ENCODE measurements at regions not wholly inside any gene's neighbourhood (a gene's known extent, or its start where the extent isn't known, plus 50 kb on each side); places are given as distances from the start of the nearest gene placed in this dataset.

DNA sequence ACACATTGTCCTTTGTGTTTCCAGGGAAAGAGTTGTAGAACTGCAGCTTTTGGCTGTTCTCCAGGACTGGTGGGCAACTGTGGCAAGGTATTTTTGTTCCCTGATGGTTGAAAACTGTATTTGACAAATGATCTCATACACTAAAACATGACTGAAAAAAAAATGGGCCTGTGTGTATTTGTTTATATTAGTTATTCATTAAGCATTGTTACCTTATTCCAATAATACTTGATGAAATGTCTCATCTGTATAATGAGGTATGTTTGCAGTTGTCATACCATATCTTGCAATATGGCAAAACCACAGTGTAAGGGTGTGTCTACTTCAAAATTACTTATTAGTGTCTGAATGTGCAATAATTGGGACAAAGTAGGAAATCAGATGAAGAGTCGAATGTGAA, 479.4 kb upstream of the NOVA1 start:
- Histone ChIP-seq H3K4me2 (replicated peaks; ENCODE audit: low read depth, low read length, poor library complexity, severe bottlenecking) (no peak overlapping the region), H4K20me1 (ENCODE audit: control insufficient read depth, insufficient read depth, low read length, poor library complexity, severe bottlenecking) (no peaks in the 10 kb centered on the region), H2AFZ (ENCODE audit: insufficient read depth, low read depth, low read length, poor library complexity, severe bottlenecking) (no peak overlapping the region), H3K27ac (ENCODE audit: low read length in 2 of 2) (no peak overlapping the region), H3K27me3 (replicated peaks in 1 of 4; ENCODE audit: control extremely low read depth in 1 of 4, control insufficient read depth in 3 of 4, insufficient read depth in 4 of 4, low read length in 3 of 4) (no peaks in the 10 kb centered on the region), H3K9ac (ENCODE audit: low read length) (no peak overlapping the region), H3K4me1 (ENCODE audit: control insufficient read depth in 2 of 2, insufficient read depth in 2 of 2, low read length in 2 of 2) (no peaks in the 10 kb centered on the region), H3K4me3 (ENCODE audit: control extremely low read depth in 1 of 5, extremely low read depth in 1 of 5, insufficient read depth in 1 of 5, low read depth in 2 of 5, low read length in 4 of 5) (no peak overlapping the region), H3K36me3 (replicated peaks in 1 of 2; ENCODE audit: control extremely low read depth in 1 of 2, control insufficient read depth in 1 of 2, extremely low read depth in 1 of 2, insufficient read depth in 2 of 2, low read length in 1 of 2) (no peaks in the 10 kb centered on the region), H3K79me2 (ENCODE audit: control insufficient read depth, insufficient read depth, low read length) (no peaks in the 10 kb centered on the region), H3K9me3 (ENCODE audit: control extremely low read depth in 1 of 3, control insufficient read depth in 2 of 3, insufficient read depth in 1 of 3, low read length in 2 of 3) (no peaks in the 10 kb centered on the region)
- intact Hi-C loops (cut with micrococcal nuclease): no loop called here
- ATAC-seq (ENCODE audit: low read depth): no peak
- peaks cover 5% of the 10 kb centered on the region for H3K9me3 Mint-ChIP-seq (ENCODE audit: insufficient read depth)
- no peak for DNase-seq
- H3K27me3 Mint-ChIP-seq: no peaks in the 10 kb centered on the region
- no CpG with 5 or more reads among the region's 1 CpG for WGBS (ENCODE audit: insufficient coverage)
- no peak for TF ChIP-seq EZH2 (IDR thresholded peaks at IDR 0.05; ENCODE audit: borderline replicate concordance, insufficient read depth, low read depth, low read length, poor library complexity, severe bottlenecking)
- TF ChIP-seq, protein P1, sequence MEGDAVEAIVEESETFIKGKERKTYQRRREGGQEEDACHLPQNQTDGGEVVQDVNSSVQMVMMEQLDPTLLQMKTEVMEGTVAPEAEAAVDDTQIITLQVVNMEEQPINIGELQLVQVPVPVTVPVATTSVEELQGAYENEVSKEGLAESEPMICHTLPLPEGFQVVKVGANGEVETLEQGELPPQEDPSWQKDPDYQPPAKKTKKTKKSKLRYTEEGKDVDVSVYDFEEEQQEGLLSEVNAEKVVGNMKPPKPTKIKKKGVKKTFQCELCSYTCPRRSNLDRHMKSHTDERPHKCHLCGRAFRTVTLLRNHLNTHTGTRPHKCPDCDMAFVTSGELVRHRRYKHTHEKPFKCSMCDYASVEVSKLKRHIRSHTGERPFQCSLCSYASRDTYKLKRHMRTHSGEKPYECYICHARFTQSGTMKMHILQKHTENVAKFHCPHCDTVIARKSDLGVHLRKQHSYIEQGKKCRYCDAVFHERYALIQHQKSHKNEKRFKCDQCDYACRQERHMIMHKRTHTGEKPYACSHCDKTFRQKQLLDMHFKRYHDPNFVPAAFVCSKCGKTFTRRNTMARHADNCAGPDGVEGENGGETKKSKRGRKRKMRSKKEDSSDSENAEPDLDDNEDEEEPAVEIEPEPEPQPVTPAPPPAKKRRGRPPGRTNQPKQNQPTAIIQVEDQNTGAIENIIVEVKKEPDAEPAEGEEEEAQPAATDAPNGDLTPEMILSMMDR (IDR thresholded peaks at IDR 0.05): no peak
- no peaks in the 10 kb centered on the region for H3K4me1 Mint-ChIP-seq
- no peak overlapping the region for H3K4me3 Mint-ChIP-seq
- POLR2A ChIA-PET: no interaction called here
- no peak overlapping the region for H3K27ac Mint-ChIP-seq
- CTCF ChIA-PET: no interaction called here

DNA sequence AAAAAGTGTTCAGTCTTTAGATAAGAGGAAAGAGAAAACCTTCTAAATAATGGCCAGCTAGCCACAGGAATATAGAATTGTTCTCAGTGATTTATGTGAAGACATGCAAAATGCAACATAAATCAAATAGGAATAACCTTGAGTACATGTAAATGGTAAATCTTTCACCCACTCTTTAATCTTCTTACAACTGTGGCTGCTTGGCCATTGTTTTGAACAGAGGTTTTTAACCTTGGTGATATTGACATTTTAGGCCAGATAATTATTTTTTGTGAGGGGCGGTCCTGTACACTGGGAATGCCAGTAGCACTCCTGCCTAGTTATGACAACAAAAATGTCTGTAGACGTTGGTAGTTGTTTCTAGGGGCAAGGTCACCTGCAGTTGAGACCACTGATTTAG, 479.9 kb upstream of the NOVA1 start:
- WGBS (ENCODE audit: insufficient coverage): 20% methylated on average over 1 of the region's 2 CpGs

More for the DNA sequence above, 479.9 kb upstream of the NOVA1 start:
- no peaks in the 10 kb centered on the region for H3K9me3 ChIP-seq (ENCODE audit: control extremely low read depth in 1 of 3, control insufficient read depth in 2 of 3, insufficient read depth in 1 of 3, low read length in 2 of 3)
- H3K79me2 ChIP-seq (ENCODE audit: control insufficient read depth, insufficient read depth, low read length): no peaks in the 10 kb centered on the region
- H3K27me3 Mint-ChIP-seq: no peaks in the 10 kb centered on the region
- no peaks in the 10 kb centered on the region for H3K27me3 ChIP-seq (replicated peaks in 1 of 4; ENCODE audit: control extremely low read depth in 1 of 4, control insufficient read depth in 3 of 4, insufficient read depth in 4 of 4, low read length in 3 of 4)
- no peak overlapping the region for H3K4me2 ChIP-seq (replicated peaks; ENCODE audit: low read depth, low read length, poor library complexity, severe bottlenecking)
- H3K4me1 ChIP-seq (ENCODE audit: control insufficient read depth in 2 of 2, insufficient read depth in 2 of 2, low read length in 2 of 2): no peaks in the 10 kb centered on the region
- H3K27ac Mint-ChIP-seq: no peak overlapping the region
- no peak for DNase-seq
- ChIA-PET CTCF (no interaction called here), POLR2A (no interaction called here)
- no peak for TF ChIP-seq EZH2 (IDR thresholded peaks at IDR 0.05; ENCODE audit: borderline replicate concordance, insufficient read depth, low read depth, low read length, poor library complexity, severe bottlenecking)
- TF ChIP-seq, protein P1 (IDR thresholded peaks at IDR 0.05): no peak
- ATAC-seq (ENCODE audit: low read depth): no peak
- no peaks in the 10 kb centered on the region for H4K20me1 ChIP-seq (ENCODE audit: control insufficient read depth, insufficient read depth, low read length, poor library complexity, severe bottlenecking)
- no peak overlapping the region for H3K4me3 Mint-ChIP-seq
- no peak overlapping the region for H3K4me3 ChIP-seq (ENCODE audit: control extremely low read depth in 1 of 5, extremely low read depth in 1 of 5, insufficient read depth in 1 of 5, low read depth in 2 of 5, low read length in 4 of 5)
- H3K36me3 ChIP-seq (replicated peaks in 1 of 2; ENCODE audit: control extremely low read depth in 1 of 2, control insufficient read depth in 1 of 2, extremely low read depth in 1 of 2, insufficient read depth in 2 of 2, low read length in 1 of 2): no peaks in the 10 kb centered on the region
- H3K9ac ChIP-seq (ENCODE audit: low read length): no peak overlapping the region
- no peaks in the 10 kb centered on the region for H3K4me1 Mint-ChIP-seq
- peaks cover 7% of the 10 kb centered on the region for H3K9me3 Mint-ChIP-seq (ENCODE audit: insufficient read depth)
- H3K27ac ChIP-seq (ENCODE audit: low read length in 2 of 2): no peak overlapping the region
- H2AFZ ChIP-seq (ENCODE audit: insufficient read depth, low read depth, low read length, poor library complexity, severe bottlenecking): no peak overlapping the region
- intact Hi-C loops (cut with micrococcal nuclease): no loop called here
